ENCODE measurements at regions not wholly inside any gene's neighbourhood (a gene's known extent, or its start where the extent isn't known, plus 50 kb on each side); places are given as distances from the start of the nearest gene placed in this dataset.

GRCh38 chr6:82739303-82739702, 326.3 kb downstream of the UBE3D start:
- H3K4me3 ChIP-seq (ENCODE audit: low read depth, low read length) = no peak overlapping the region
- TF ChIP-seq, protein P1, sequence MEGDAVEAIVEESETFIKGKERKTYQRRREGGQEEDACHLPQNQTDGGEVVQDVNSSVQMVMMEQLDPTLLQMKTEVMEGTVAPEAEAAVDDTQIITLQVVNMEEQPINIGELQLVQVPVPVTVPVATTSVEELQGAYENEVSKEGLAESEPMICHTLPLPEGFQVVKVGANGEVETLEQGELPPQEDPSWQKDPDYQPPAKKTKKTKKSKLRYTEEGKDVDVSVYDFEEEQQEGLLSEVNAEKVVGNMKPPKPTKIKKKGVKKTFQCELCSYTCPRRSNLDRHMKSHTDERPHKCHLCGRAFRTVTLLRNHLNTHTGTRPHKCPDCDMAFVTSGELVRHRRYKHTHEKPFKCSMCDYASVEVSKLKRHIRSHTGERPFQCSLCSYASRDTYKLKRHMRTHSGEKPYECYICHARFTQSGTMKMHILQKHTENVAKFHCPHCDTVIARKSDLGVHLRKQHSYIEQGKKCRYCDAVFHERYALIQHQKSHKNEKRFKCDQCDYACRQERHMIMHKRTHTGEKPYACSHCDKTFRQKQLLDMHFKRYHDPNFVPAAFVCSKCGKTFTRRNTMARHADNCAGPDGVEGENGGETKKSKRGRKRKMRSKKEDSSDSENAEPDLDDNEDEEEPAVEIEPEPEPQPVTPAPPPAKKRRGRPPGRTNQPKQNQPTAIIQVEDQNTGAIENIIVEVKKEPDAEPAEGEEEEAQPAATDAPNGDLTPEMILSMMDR (conservative IDR thresholded peaks at IDR 0.05; ENCODE audit: low read depth, low read length) = no peak
- no peak for DNase-seq (ENCODE audit: low read depth)

GRCh38 chr6:82740072-82740471, 325.6 kb downstream of the UBE3D start:
- DNase-seq (ENCODE audit: low read depth) = no peak
- no peak overlapping the region for H3K4me3 ChIP-seq (ENCODE audit: low read depth, low read length)
- TF ChIP-seq, protein P1 (conservative IDR thresholded peaks at IDR 0.05; ENCODE audit: low read depth, low read length) = no peak

GRCh38 chr6:82741325-82741995, 324.2 kb downstream of the UBE3D start:
- TF ChIP-seq, protein P1 (conservative IDR thresholded peaks at IDR 0.05; ENCODE audit: low read depth, low read length) = no peak
- no peak for DNase-seq (ENCODE audit: low read depth)
- H3K4me3 ChIP-seq (ENCODE audit: low read depth, low read length) = no peak overlapping the region

DNA sequence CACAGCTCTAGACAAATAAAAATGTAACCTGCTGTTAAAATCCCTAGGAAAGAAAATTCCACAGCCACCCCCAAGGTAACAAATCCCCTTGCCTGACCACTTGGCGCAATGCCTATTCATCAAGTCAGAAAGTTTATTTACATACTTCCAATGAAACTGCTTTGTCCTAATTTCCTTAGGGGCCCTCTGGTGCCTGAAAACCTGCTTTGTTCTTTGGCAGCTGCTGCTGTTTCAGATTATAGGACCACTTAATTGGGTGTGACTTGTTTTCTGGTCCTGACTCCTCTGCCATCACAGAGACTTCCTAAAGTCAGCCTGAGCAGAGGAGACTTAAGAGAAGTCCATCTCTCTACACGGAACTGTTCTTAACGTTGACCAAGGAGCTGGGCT, 323.6 kb downstream of the UBE3D start:
- TF ChIP-seq, protein P1 (conservative IDR thresholded peaks at IDR 0.05; ENCODE audit: low read depth, low read length) = no peak
- no peak overlapping the region for H3K4me3 ChIP-seq (ENCODE audit: low read depth, low read length)
- DNase-seq (ENCODE audit: low read depth) = no peak

DNA sequence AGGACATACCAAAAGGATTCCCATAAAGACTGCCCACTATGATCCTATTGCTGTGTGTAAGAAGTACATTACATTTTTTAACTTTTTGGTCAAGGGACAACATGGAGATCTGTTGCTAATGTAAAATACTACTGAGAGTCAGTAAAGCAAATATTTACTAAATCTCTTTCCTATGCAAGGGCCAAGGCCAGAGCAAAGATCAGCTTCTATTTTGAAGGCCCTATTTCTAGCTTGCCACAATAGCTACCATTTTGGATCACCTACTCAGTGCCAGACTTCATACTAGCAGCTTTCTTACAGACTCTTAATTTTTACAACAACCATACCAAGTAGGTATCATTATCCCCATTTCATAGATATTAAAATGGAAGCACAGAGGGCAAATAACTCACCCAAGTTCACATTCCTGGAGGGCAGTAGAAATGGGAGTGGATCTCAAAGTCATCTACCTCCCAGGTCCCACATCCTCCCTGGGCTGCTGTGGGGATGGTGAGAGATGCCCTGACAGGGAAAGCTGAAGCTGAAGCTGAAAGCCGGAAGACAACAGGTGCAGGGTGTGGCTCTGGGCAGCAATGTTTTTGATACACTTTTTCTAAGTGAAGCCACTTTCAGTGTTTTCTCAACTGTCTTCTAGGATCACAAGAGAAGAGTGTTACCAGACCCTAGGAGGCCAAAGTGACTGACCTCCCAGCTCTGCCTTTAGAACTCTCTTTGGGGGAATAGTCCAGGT, 321.2 kb downstream of the UBE3D start:
- DNase-seq (ENCODE audit: low read depth) = no peak
- no peak overlapping the region for H3K4me3 ChIP-seq (ENCODE audit: low read depth, low read length)
- TF ChIP-seq, protein P1 (conservative IDR thresholded peaks at IDR 0.05; ENCODE audit: low read depth, low read length) = no peak

GRCh38 chr6:82750556-82750955, 315.1 kb downstream of the UBE3D start:
- DNase-seq (ENCODE audit: low read depth) = no peak
- H3K4me3 ChIP-seq (ENCODE audit: low read depth, low read length) = no peak overlapping the region

More at GRCh38 chr6:82750556-82750955, 315.1 kb downstream of the UBE3D start:
- TF ChIP-seq, protein P1 (conservative IDR thresholded peaks at IDR 0.05; ENCODE audit: low read depth, low read length) = no peak
